GM18873 (cell line): ENCODE measurements at regions not wholly inside any gene's neighbourhood (a gene's known extent, or its start where the extent isn't known, plus 50 kb on each side); places are given as distances from the start of the nearest gene placed in this dataset.

ENCODE experiments used
- ATAC-seq: cut with Tn5 transposase; IDR thresholded peaks from one replicate; pipeline ENCODE4 v1.9.1; 2021; ENCODE audit warnings: mild to moderate bottlenecking, moderate library complexity, moderate number of reproducible peaks; ENCODE audit not compliant: unreplicated experiment, low FRiP score

- no peak for ATAC-seq
These were observed 619.0 kb downstream of the TBL1XR1 start for GRCh38 chr3:176578316-176578715.

DNA sequence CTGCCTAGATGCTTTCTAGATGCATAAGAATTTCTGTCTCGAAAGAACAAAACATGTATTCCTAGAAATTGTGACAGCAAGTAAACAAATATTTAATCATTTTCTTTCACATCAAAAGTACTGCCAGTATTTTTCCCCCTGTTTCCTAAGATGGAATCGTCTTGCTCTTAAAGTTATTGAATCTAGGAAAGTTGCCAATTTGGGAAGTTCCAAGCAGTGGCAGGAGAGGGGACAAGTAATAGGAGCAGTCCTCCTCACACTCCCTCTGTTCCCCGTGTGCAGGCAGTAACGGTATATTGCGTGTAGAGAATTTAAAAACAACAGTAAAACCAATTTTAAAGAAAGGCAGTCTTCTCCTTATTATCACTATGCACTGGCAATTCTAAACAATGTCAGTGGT, 619.8 kb downstream of the TBL1XR1 start:
- ATAC-seq: no peak

- ATAC-seq: no peak
These were observed 622.5 kb downstream of the TBL1XR1 start for GRCh38 chr3:176574786-176575185.

DNA sequence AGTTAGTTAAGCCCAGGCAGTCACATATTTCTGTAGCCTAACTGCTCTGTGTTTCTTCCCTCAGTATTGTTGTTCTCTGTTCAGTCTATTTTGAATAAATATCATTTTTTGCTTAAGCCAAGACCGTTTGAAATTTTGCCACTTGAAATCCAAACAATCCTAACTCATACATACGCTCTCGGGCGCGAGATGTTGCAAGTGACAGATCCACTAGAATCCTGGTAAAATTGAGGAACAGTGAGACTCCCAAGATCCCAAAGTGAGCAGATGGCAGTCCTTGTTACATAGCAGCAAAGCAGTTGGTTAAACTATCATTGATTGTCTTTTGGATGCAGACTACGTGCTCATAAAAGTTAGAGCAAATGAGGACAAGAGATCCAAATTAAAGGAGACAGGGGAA, 625.4 kb downstream of the TBL1XR1 start:
- ATAC-seq: no peak

- ATAC-seq: no peak
These were observed 626.3 kb downstream of the TBL1XR1 start for GRCh38 chr3:176570992-176571391.

DNA sequence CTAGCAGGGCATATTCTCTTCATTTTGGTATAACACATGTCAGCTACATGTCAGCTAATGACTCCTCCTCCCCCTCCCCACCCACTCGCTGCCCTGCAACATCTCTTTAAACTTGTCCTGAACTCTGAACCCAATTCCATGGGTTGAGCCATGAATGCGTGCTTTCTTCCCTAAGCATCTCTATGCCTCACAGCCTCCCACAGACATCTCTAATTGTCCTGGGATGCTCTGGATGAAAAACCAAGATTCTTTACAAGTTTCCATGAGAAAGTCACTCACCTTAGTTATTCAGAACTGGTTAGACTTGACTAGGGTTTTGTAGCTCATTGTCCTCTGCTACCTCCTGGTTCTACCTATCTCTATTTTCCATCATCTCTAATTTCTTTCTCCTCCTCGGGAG, 629.1 kb downstream of the TBL1XR1 start:
- ATAC-seq: no peak

DNA sequence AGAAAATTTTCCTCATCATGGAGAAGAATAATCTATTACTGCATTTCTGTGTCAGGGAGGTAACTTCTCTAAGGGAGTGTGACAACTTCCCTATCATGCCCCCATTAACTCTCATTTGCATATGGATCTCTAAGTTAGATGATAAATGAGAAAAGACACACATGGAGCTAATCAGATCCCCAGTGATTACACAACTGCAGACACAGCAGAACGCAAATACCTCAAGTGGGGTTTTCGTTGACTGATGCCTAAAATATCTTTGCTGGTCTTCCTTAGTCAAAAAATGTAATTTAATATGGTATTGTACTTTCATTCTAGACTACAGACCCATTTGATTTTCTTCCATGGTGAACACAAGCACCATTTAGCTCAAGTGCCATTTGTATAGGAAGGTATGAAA, 630.5 kb downstream of the TBL1XR1 start:
- ATAC-seq: no peak

- ATAC-seq: no peak
These were observed 635.0 kb downstream of the TBL1XR1 start for GRCh38 chr3:176562331-176562730.

DNA sequence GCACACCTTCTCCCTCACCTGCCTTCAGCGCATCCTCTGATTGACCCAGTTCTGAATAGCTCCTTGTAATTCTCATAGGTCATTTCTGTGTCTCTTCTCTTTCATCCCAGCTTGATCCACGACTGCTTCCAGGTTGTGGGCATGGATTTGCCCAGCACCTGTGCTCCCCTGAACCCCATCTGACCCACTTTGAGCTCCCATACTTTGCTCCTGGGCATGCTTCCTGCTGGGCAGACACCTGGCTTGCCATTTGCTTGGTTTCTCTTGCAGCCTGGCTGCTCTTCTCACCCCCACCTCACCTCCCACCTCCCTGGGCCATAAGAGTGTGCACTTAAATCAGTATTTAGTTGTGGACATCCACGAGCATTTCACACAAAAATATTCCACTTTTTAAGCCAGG, 635.5 kb downstream of the TBL1XR1 start:
- ATAC-seq: no peak

GRCh38 chr3:176554791-176555654, 642.3 kb downstream of the TBL1XR1 start:
- no peak for ATAC-seq

DNA sequence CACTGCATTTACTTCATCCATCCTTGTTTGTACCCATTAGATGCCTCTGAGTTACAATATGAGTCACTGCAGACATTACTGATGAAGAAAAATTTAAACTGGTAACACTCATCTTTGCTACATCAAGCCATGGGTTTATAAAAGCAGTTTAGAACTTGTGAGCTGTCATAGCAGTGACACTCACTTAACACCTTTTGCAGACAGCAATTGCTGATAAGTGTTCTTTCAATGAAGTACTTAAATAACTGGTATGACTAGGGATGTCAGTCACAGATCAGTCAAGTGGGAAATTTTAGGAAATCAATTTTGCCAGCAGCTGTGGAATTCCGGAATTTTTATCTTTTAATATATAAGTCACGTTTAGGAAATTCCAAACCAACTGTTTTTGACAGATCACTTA, 643.0 kb downstream of the TBL1XR1 start:
- ATAC-seq: no peak

- ATAC-seq: no peak
These were observed 670.3 kb downstream of the TBL1XR1 start for GRCh38 chr3:176526942-176527341.

DNA sequence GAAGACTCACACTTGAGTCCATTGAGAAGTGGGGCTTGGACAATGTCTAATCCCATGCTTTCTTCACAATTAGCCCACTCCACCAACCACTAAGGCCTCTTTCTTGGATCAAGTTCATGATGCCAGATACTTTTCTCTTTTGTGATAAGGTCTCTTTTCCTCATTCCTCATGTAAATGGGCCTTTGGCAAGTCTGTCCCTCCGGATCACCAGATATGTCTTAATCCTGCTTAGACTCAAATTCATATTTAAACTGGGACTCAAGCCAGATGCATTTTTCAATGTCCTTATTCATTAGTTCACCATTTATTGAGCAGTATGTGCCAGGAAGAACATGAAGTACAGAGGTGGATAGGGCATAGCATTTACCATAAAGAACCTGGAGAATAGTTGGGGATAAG, 671.1 kb downstream of the TBL1XR1 start:
- no peak for ATAC-seq

DNA sequence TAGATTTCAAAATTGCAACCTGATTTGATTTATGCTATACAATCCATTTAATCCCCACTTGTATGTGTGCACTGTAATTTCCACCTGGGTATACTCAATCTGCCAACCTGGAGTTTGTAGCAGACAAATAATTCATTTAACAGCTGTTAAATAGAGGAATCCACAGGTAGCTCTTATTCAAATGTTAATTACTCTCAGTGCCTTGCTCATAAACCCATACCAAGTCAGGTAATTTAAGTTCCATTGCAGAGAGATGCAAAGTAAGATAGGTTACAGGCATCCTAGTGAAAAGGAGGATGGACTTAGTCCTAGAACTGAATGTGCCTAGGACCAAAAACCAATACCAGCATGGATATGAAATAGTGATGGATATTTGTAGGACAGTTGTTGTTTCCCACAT, 674.2 kb downstream of the TBL1XR1 start:
- ATAC-seq: no peak

DNA sequence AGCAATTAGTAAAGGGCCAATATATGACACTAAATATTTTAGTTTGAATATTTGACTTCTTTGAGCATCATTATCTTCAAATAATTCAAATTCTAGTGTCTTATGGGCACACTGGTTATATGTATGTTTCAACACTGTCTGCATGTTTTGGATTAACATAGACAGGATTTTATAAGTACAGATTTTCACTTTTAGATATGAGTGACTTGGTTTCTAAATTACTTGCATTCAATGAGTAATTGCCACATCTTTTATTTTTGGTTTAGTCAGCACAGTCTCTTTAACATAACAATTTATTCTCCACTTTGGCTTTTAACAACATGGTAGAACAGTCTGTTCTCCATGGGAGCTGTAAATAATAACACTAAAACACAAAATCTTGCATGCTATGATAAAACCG, 674.8 kb downstream of the TBL1XR1 start:
- no peak for ATAC-seq

DNA sequence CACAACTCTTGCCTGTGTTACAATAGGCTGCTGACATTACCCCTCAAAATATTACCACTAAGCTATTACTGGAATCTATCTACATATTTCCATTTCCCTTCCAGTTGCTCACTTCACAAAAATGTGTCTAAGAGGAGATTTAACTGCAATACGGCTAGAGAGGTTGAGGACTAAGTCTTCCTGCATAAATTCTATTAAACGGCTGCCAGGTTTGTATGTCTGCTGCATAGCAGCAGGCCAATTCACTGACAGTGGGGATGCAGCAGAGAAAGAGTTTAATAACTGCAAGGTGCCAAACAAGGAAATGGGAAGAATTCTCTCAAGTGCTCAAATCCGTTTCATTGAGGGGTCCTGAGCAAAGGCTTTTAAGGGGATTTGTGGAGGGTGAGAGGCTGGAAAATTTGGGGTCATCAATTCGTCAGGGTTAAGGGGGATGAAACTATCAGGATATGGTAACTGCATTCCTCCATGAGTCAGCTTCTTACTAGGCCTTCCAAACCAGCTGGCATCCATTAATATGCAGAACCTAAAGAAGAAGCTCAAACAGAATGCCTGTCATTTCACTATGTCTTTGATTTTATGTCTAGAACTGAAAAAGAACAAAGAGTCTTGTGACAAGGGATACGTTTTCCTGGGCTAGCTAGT, 675.6 kb downstream of the TBL1XR1 start:
- ATAC-seq: no peak

DNA sequence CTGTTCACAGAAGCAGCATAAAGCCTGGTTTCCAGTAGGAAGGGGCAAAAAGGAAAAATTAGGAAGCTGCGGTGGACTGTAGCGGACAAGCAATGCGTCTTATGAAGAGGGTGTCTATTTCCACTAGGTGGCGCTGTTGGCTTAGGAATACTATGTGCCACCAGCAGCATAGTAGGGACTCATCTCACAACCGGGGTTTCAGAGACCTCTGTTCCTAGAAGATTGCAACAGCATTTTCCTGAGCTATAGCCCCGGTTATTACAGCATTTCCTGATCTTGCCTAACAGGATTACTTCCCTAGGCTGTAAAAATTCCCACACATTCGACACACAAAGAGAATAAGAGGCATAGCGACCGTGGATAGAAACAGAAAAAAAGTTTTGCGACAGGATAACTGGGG, 683.0 kb downstream of the TBL1XR1 start:
- no peak for ATAC-seq

- no peak for ATAC-seq
These were observed 683.7 kb downstream of the TBL1XR1 start for GRCh38 chr3:176513604-176514003.

DNA sequence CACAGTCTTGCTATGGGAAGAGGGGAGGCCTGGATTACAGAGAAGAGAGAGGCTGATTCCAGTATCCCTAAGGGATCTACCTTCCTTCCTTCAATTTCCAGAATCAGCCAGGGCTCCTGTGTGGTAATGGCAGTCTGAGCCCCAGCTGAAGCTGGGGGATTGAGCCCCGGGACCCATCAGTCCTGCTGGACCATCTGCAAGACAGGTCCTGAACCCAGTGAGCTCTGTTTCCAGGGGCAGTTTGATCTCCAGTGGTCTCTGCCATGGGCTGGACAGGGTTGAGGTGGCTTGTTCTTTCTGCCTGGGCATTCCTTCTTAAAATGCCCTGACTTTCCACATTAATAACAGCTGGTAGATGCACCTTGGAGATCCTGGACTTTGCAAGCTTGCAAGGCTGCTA, 685.2 kb downstream of the TBL1XR1 start:
- ATAC-seq: no peak

DNA sequence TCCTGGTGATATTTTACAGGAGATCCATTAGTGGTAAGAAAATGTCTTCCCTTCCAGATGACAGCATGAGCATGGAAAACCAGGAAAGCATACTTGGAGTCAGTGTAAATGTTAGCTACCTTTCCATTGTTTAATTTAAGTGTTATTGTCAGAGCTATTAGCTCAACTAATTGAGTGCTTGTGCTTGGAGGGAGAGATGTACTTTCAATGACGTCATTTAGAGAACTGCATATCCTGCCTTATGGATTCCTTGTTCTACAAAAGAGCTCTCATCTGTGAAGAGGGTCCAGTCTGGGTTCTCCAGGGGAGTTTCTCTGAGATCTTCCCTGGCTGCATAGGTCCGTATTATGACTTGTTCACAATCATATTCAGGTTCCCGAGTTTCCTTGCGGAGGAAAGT, 687.2 kb downstream of the TBL1XR1 start:
- ATAC-seq: no peak

GRCh38 chr3:176505878-176506621, 691.2 kb downstream of the TBL1XR1 start:
- no peak for ATAC-seq
